Loucy (cell line): ENCODE measurements at regions not wholly inside any gene's neighbourhood (a gene's known extent, or its start where the extent isn't known, plus 50 kb on each side); places are given as distances from the start of the nearest gene placed in this dataset.

Source experiments
- H2AFZ ChIP-seq: fragments of 200-600 bp; sonication (generic); 2 replicates; pipeline ENCODE4 v1.6.0; 2016; ENCODE audit warnings: antibody characterized with exemption, mild to moderate bottlenecking, low read length, moderate library complexity
- H3F3A ChIP-seq: fragments of 200-600 bp; 2 replicates; pipeline ENCODE4 v1.6.0; 2016; ENCODE audit warnings: antibody characterized with exemption, low read depth, mild to moderate bottlenecking
- H3K27me3 ChIP-seq: fragments of 200-600 bp; sonication (generic); 2 replicates; pipeline ENCODE4 v1.6.1; 2014; ENCODE audit warnings: low read length, mild to moderate bottlenecking; ENCODE audit not compliant: insufficient read depth, poor library complexity, severe bottlenecking
- H3K36me3 ChIP-seq: fragments of 200-600 bp; sonication (generic); 2 replicates; pipeline ENCODE4 v1.6.1; 2016; ENCODE audit warnings: low read length; ENCODE audit not compliant: insufficient read depth
- H3K4me1 ChIP-seq: fragments of 200-600 bp; sonication (generic); 2 replicates; pipeline ENCODE4 v1.5.1; 2014; ENCODE audit warnings: low read length, mild to moderate bottlenecking; ENCODE audit not compliant: insufficient read depth, poor library complexity, severe bottlenecking
- H3K4me2 ChIP-seq: fragments of 200-600 bp; sonication (generic); 2 replicates; pipeline ENCODE4 v1.6.0; 2014; ENCODE audit warnings: antibody characterized with exemption, low read length, low read depth, mild to moderate bottlenecking; ENCODE audit not compliant: poor library complexity, severe bottlenecking
- H3K4me3 ChIP-seq: fragments of 200-600 bp; sonication (generic); 2 replicates; pipeline ENCODE4 v1.5.1; 2014; ENCODE audit warnings: low read length, mild to moderate bottlenecking, mixed read lengths; ENCODE audit not compliant: poor library complexity, severe bottlenecking
- H3K79me2 ChIP-seq: fragments of 200-600 bp; sonication (generic); 2 replicates; pipeline ENCODE4 v1.6.1; 2014; ENCODE audit warnings: low read length; ENCODE audit not compliant: insufficient read depth
- H3K9ac ChIP-seq: fragments of 200-600 bp; sonication (generic); 2 replicates; pipeline ENCODE4 v1.6.0; 2014; ENCODE audit warnings: mild to moderate bottlenecking, low read depth, low read length, moderate library complexity; ENCODE audit not compliant: poor library complexity, severe bottlenecking
- H3K9me2 ChIP-seq: fragments of 200-600 bp; sonication (generic); replicated peaks from 2 replicates; pipeline ENCODE4 v1.6.1; 2016; ENCODE audit warnings: low read depth, low read length, mixed read lengths
- H3K9me3 ChIP-seq: fragments of 200-600 bp; sonication (generic); 2 replicates; pipeline ENCODE4 v1.6.1; 2014; ENCODE audit warnings: mild to moderate bottlenecking, antibody characterized with exemption, low read length, low read depth; ENCODE audit not compliant: insufficient read depth
- H4K20me1 ChIP-seq: fragments of 200-600 bp; sonication (generic); 2 replicates; pipeline ENCODE4 v1.6.0; 2014; ENCODE audit warnings: antibody characterized with exemption, low read length, mild to moderate bottlenecking; ENCODE audit not compliant: insufficient read depth, poor library complexity, severe bottlenecking
- CTCF ChIP-seq: fragments of 200-600 bp; sonication (generic); conservative IDR thresholded peaks from 2 replicates; pipeline ENCODE4 v1.5.1; 2014; ENCODE audit warnings: mild to moderate bottlenecking, antibody characterized with exemption, low read length
- EZH2phosphoT487 ChIP-seq: fragments of 200-600 bp; IDR thresholded peaks from 2 replicates; pipeline ENCODE4 v1.6.1; 2018; ENCODE audit warnings: antibody characterized with exemption, mild to moderate bottlenecking, moderate library complexity, borderline replicate concordance

GRCh38 chr10:117936976-117937375 is 109.8 kb downstream of the RAB11FIP2 start:
- H3K27me3 ChIP-seq = no peaks in the 10 kb centered on the region
- no peak overlapping the region for H2AFZ ChIP-seq
- no peak overlapping the region for H3K4me2 ChIP-seq
- H3K4me1 ChIP-seq = no peaks in the 10 kb centered on the region
- H3K9ac ChIP-seq = no peak overlapping the region
- no peaks in the 10 kb centered on the region for H3K9me2 ChIP-seq
- no peak overlapping the region for H3K4me3 ChIP-seq
- no peak for TF ChIP-seq EZH2phosphoT487
- no peak for TF ChIP-seq CTCF
- H3K9me3 ChIP-seq = no peaks in the 10 kb centered on the region
- H3K36me3 ChIP-seq = no peaks in the 10 kb centered on the region
- no peaks in the 10 kb centered on the region for H3F3A ChIP-seq
- H3K79me2 ChIP-seq = no peaks in the 10 kb centered on the region
- H4K20me1 ChIP-seq = no peaks in the 10 kb centered on the region

GRCh38 chr10:117938104-117938503 is 108.6 kb downstream of the RAB11FIP2 start:
- H3K36me3 ChIP-seq = no peaks in the 10 kb centered on the region
- H3K9me2 ChIP-seq = no peaks in the 10 kb centered on the region
- H4K20me1 ChIP-seq = no peaks in the 10 kb centered on the region
- no peak overlapping the region for H2AFZ ChIP-seq
- no peak overlapping the region for H3K4me2 ChIP-seq
- H3K27me3 ChIP-seq = no peaks in the 10 kb centered on the region
- no peaks in the 10 kb centered on the region for H3K4me1 ChIP-seq
- no peak overlapping the region for H3K9ac ChIP-seq
- no peaks in the 10 kb centered on the region for H3K9me3 ChIP-seq
- no peak for TF ChIP-seq EZH2phosphoT487
- no peak for TF ChIP-seq CTCF
- H3K79me2 ChIP-seq = no peaks in the 10 kb centered on the region
- H3K4me3 ChIP-seq = no peak overlapping the region
- H3F3A ChIP-seq = no peaks in the 10 kb centered on the region

GRCh38 chr10:117942226-117942625 is 104.5 kb downstream of the RAB11FIP2 start:
- H3K4me3 ChIP-seq = no peak overlapping the region
- H3K4me2 ChIP-seq = no peak overlapping the region
- no peak overlapping the region for H3K9ac ChIP-seq
- H3K4me1 ChIP-seq = peaks cover 19% of the 10 kb centered on the region
- H3K79me2 ChIP-seq = no peaks in the 10 kb centered on the region
- H4K20me1 ChIP-seq = no peaks in the 10 kb centered on the region
- H3K9me2 ChIP-seq = no peaks in the 10 kb centered on the region
- no peaks in the 10 kb centered on the region for H3K36me3 ChIP-seq
- TF ChIP-seq EZH2phosphoT487 (no peak), CTCF (no peak)
- H3K27me3 ChIP-seq = no peaks in the 10 kb centered on the region
- H2AFZ ChIP-seq = no peak overlapping the region
- no peaks in the 10 kb centered on the region for H3K9me3 ChIP-seq
- H3F3A ChIP-seq = peaks cover 3% of the 10 kb centered on the region; the same call in 1 of the 2 replicates
